ENCODE measurements at regions not wholly inside any gene's neighbourhood (a gene's known extent, or its start where the extent isn't known, plus 50 kb on each side); places are given as distances from the start of the nearest gene placed in this dataset.

DNA sequence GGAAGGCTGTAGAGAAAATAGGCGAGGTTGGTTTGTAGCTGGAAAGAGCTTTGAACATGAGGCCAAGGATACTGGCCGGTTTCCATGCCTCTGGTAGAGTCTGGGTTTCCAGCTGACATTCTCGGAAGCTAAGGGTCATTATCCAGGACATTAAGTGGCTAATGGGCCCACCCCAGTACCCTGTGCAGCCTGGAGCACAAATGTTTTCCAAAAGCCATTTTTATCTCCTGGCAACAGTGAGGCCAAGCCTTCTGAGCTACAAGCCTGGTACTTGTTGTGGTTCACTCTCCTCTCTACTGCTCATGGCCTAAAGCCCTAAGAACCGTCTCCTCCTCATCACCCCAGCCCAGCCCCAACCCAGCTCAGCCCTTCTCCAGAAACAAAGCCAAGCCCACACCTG is 122.9 kb downstream of the DMRTA2 start:
- ATAC-seq: no peak
- no peak for DNase-seq (ENCODE audit: low spot score)

- no peak for ATAC-seq
- DNase-seq (ENCODE audit: low spot score): no peak
Measured at GRCh38 chr1:50295566-50295965, 127.7 kb downstream of the DMRTA2 start.

DNA sequence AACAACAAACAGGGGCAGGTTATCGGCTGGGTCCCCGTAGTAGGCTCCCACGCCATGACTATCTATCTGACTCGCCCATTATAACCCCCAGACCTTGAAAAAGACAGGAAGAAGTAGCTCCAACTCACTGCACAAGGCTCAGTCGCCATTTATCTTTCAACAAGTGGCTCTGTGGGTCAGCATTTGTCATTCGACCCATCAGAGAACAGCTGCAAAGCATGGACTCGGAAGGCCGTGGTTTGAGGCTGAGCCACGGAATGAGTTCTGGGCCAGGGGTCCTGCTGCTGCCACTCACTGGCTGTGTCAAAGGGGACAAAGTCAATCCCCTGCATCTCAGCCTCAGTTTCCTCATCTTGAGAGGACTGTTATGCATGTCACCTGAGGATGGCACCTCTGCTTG is 131.0 kb downstream of the DMRTA2 start:
- ATAC-seq (no peak), DNase-seq (ENCODE audit: low spot score) (no peak)

GRCh38 chr1:50289495-50289894 is 133.7 kb downstream of the DMRTA2 start:
- ATAC-seq (no peak), DNase-seq (ENCODE audit: low spot score) (no peak)

DNA sequence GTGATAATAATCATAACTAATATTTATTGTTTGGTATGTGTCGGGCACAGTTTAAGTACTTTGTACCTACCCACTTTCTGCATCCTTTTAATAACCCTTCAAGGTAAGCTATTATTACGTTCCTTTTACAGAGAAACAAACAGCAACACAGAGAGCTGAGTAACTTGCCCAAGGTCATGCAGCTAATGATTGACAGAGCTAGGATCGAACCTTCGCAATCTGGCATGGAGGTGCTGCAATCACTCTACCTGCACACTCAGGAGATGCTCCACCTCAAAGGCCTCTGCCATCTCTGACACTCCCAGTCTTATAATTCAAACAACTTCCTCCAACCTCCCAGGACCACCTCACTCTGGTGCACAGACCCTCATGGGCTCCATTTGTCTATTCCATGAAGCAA is 137.2 kb downstream of the DMRTA2 start:
- DNase-seq (ENCODE audit: low spot score): no peak
- ATAC-seq: peak; percentile 80

- DNase-seq (ENCODE audit: low spot score) (no peak), ATAC-seq (no peak)
Measured at GRCh38 chr1:50279622-50280330, 143.5 kb downstream of the DMRTA2 start.

DNA sequence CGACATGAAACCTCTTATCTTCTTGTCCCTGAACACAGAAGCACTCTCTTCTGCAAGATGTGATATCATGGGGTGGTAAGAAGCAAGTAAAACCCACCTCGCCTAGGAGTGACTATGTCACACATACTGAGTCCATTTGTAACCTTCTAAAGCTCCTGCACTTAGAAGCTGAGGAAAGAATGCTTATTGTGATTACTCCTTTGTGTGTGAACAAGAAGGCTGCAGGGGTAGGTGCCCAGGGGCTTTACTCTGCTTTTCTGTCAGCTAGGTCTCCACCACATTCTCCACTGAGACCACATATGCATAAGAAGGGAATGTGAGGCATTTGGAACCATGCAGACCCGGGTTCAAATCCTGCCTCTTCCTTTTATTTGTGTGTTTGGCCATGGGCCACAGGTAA is 144.3 kb downstream of the DMRTA2 start:
- DNase-seq (ENCODE audit: low spot score) (no peak), ATAC-seq (no peak)

DNA sequence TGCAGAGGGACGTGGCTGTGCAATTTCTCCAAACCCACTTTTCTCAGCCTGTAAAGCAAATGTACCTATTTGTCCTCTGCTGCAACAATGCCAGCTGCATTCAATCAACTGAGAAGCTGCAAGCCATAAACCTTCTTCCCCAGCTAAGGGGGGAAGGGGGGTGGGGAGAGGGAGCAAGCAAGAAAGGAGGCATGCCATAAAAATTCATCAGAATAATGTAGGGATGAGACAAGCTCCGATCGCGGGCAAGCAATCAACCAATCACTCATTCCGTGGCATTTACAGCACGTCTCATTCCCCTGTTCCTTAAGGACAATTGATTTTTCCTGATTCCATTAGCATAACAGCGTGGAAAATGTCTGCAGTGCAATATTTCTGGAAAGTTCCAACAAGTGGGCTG is 144.8 kb downstream of the DMRTA2 start:
- ATAC-seq: no peak
- no peak for DNase-seq (ENCODE audit: low spot score)

- DNase-seq (ENCODE audit: low spot score): no peak
- no peak for ATAC-seq
Measured at GRCh38 chr1:50275566-50275965, 147.7 kb downstream of the DMRTA2 start.

- ATAC-seq (no peak), DNase-seq (ENCODE audit: low spot score) (no peak)
Measured at GRCh38 chr1:50272912-50273311, 150.3 kb downstream of the DMRTA2 start.

DNA sequence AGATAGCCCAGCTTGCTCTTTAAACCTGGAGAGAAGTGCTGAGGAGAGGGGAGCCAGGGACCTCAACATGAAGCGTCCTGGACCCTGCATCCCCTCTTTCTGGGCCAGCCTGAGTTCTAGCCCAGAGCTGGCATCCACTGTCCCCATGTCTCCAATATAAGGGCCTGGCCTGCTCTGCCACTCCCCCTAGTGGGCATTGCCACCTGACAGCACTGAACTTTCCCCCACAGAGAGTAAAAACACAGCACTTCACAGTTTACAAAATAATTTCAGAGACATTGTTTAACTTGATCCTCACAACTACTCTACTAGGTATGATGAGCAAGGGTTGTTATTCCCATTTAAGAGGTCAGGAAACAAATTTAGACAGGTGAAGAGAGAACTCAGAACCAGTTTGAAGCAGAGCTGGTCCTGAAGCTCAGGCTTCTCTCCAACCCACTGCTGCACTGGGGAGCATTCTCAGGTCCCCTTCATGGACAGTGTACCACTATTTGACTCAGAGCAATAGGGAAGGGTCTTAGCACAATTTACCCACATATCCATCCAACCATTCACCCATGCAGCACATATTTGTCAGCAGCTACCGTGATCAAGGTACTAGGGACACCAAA is 151.2 kb downstream of the DMRTA2 start:
- DNase-seq (ENCODE audit: low spot score): peak; percentile 66
- ATAC-seq: peak; percentile 97

- ATAC-seq (no peak), DNase-seq (ENCODE audit: low spot score) (no peak)
Measured at GRCh38 chr1:50271337-50271736, 151.9 kb downstream of the DMRTA2 start.

DNA sequence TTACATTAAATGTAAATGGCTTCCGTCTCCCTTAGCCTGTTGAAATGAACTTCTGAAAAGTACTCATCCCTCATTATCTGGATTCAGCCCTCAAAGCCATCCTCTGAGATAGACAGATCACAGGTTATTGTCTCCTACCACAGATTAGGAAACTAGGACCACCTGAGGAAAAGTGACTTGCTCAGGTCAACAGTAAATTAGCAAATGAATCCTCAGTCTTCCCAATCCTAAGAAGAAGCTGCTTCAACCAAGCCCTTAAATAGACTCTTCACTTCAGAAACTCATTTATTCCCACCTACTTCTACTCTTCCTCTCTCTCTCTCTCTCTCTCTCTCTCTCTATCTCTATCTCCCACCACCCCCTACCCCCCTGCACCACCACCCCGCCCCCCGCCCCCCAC is 152.3 kb downstream of the DMRTA2 start:
- no peak for DNase-seq (ENCODE audit: low spot score)
- ATAC-seq: no peak

DNA sequence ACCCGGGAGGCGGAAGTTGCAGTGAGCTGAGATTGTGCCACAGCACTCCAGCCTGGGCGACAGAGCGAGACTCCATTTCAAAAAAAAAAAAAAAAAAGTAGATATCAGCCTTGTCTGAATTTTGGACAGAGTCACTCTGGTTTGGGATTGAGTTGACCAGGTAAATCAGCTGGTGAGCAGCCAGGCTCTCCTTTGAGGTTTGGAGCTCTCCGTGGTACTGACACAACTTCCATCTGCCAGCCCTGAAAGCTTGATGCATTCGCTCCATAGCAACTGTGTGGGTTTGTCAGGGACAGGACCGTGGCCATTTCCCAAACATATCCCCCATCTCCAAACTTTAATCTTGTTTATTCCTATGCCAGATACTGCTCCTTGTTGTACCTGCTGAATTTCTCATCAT is 155.2 kb downstream of the DMRTA2 start:
- ATAC-seq (peak; percentile 73), DNase-seq (ENCODE audit: low spot score) (no peak)

- ATAC-seq (no peak), DNase-seq (ENCODE audit: low spot score) (no peak)
Measured at GRCh38 chr1:50266509-50266908, 156.7 kb downstream of the DMRTA2 start.

DNA sequence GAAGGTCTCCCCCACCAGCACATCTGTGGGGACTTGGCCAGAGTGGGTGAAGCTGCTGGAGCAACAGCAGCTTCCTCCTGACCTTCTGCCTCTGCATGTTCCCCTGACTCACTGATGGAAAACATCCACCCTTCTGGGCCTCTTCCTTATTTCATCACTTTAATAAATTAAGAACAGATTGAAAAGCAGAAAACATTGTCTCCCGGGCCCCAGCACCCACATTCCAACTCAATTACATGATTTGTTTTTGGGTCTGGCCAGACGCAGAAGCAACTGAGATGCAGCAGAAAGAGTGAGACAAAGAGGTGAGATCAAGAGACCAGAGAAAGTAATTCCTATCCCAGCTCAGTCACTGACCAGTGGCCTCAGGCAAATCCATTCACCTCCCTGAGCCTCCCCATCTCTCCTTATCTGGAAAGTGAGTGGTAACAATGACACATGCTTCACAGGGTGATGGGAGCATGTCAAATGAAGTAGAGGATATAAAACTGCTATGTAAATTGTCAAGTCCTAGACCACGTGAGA is 157.1 kb downstream of the ELAVL4 start:
- ATAC-seq: no peak
- no peak for DNase-seq (ENCODE audit: low spot score)

- DNase-seq (ENCODE audit: low spot score) (no peak), ATAC-seq (no peak)
Measured at GRCh38 chr1:50264590-50264989, 155.9 kb downstream of the ELAVL4 start.

- ATAC-seq (no peak), DNase-seq (ENCODE audit: low spot score) (no peak)
Measured at GRCh38 chr1:50262436-50262835, 153.7 kb downstream of the ELAVL4 start.

DNA sequence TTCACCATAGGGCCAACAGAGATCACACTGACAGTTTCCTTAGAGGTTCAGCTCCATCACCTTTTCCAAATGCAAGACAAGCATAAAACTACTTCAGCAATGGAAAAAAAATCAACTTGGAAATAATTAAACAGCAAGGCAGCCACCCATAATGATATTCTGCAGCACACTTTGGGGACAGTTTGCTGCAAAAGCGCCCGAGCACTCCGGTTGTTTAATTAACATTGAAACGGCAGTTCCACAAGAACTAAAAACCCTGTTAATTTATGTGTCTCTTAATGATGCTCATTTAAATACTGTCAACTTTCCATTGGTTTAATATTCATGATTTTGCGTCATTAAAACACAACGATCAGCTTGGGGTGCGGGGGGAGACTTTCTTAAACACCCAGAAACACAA is 153.2 kb downstream of the ELAVL4 start:
- DNase-seq (ENCODE audit: low spot score) (no peak), ATAC-seq (no peak)

GRCh38 chr1:50257940-50258685 is 149.4 kb downstream of the ELAVL4 start:
- DNase-seq (ENCODE audit: low spot score) (no peak), ATAC-seq (no peak)

- ATAC-seq (no peak), DNase-seq (ENCODE audit: low spot score) (no peak)
Measured at GRCh38 chr1:50257029-50257428, 148.3 kb downstream of the ELAVL4 start.
